Activated B cell treated with CpG ODN at 0.5 μM for 24 hours (primary cell): ENCODE measurements at regions not wholly inside any gene's neighbourhood (a gene's known extent, or its start where the extent isn't known, plus 50 kb on each side); places are given as distances from the start of the nearest gene placed in this dataset.

Experiments
- ATAC-seq: fragments of 200-7000 bp; cut with Tn5 transposase; one replicate; pipeline ENCODE4 v1.10.0; 2021; ENCODE audit warnings: low read depth, mild to moderate bottlenecking, moderate library complexity
- CTCF ChIA-PET: fragments of 350-600 bp; sonication (Branson Sonifier 250); formaldehyde crosslinking; loops from one replicate; lab custom pipeline; 2021; ENCODE audit warnings: antibody characterized with exemption; lab: Charles Lee
- POLR2A ChIA-PET: fragments of 350-600 bp; sonication (Branson Sonifier 250); formaldehyde crosslinking; loops from one replicate; lab custom pipeline; 2021; ENCODE audit warnings: antibody characterized with exemption; lab: Charles Lee
- DNase-seq: peaks from one replicate; pipeline ENCODE4 v3.0.0; 2022
- H3K27ac Mint-ChIP-seq: one replicate; pipeline ENCODE4 v1.8.0; 2020; ENCODE audit warnings: mixed read lengths
- H3K27me3 Mint-ChIP-seq: one replicate; pipeline ENCODE4 v1.8.0; 2021; ENCODE audit warnings: mixed read lengths
- H3K36me3 Mint-ChIP-seq: one replicate; pipeline ENCODE4 v1.8.0; 2021; ENCODE audit warnings: low read depth, mixed read lengths
- H3K4me1 Mint-ChIP-seq: one replicate; pipeline ENCODE4 v1.8.0; 2021; ENCODE audit warnings: mixed read lengths
- H3K4me3 Mint-ChIP-seq: one replicate; pipeline ENCODE4 v1.8.0; 2020; ENCODE audit warnings: mild to moderate bottlenecking, mixed read lengths
- H3K9me3 Mint-ChIP-seq: one replicate; pipeline ENCODE4 v1.8.0; 2020; ENCODE audit warnings: mixed read lengths
- CTCF ChIP-seq: fragments of 200-600 bp; IDR thresholded peaks from one replicate; pipeline ENCODE4 v1.8.0; 2022; ENCODE audit warnings: antibody characterized with exemption, mild to moderate bottlenecking
- intact Hi-C: fragments of 100-400 bp; cut with micrococcal nuclease; formaldehyde crosslinking; loops from one replicate; pipeline ENCODE4 v1.15.1; 2024

GRCh38 chr11:69402251-69402887 lies 79.1 kb upstream of the LINC01488 start:
- H3K27me3 Mint-ChIP-seq = peaks cover 2% of the 10 kb centered on the region
- no peak for DNase-seq
- ChIA-PET CTCF (no interaction called here), POLR2A (no interaction called here)
- peaks cover 15% of the 10 kb centered on the region for H3K4me1 Mint-ChIP-seq
- no peaks in the 10 kb centered on the region for H3K36me3 Mint-ChIP-seq
- no peak for ATAC-seq
- no peak overlapping the region for H3K4me3 Mint-ChIP-seq
- H3K27ac Mint-ChIP-seq = no peak overlapping the region
- peaks cover 7% of the 10 kb centered on the region for H3K9me3 Mint-ChIP-seq
- intact Hi-C loops = no loop called here
- TF ChIP-seq CTCF = no peak

GRCh38 chr11:69403556-69404215 lies 77.8 kb upstream of the LINC01488 start:
- Mint-ChIP-seq H3K4me1 (peaks cover 15% of the 10 kb centered on the region), H3K27me3 (peaks cover 6% of the 10 kb centered on the region), H3K27ac (no peak overlapping the region), H3K4me3 (no peak overlapping the region), H3K36me3 (no peaks in the 10 kb centered on the region), H3K9me3 (peaks cover 7% of the 10 kb centered on the region)
- no peak for TF ChIP-seq CTCF
- intact Hi-C loops = no loop called here
- ChIA-PET POLR2A (no interaction called here), CTCF (no interaction called here)
- ATAC-seq = no peak
- no peak for DNase-seq

- CTCF ChIA-PET = no interaction called here
- H3K4me3 Mint-ChIP-seq = no peak overlapping the region
- H3K27ac Mint-ChIP-seq = no peak overlapping the region
- H3K9me3 Mint-ChIP-seq = peaks cover 7% of the 10 kb centered on the region
- no peak for TF ChIP-seq CTCF
- intact Hi-C loops = no loop called here
- POLR2A ChIA-PET = no interaction called here
- peaks cover 16% of the 10 kb centered on the region for H3K27me3 Mint-ChIP-seq
- no peaks in the 10 kb centered on the region for H3K36me3 Mint-ChIP-seq
- ATAC-seq (no peak), DNase-seq (no peak)
- peaks cover 13% of the 10 kb centered on the region for H3K4me1 Mint-ChIP-seq
These were observed 75.4 kb upstream of the LINC01488 start for GRCh38 chr11:69406060-69406459.

GRCh38 chr11:69409812-69410645 lies 71.4 kb upstream of the LINC01488 start:
- Mint-ChIP-seq H3K4me3 (no peak overlapping the region), H3K27me3 (peaks cover 21% of the 10 kb centered on the region), H3K4me1 (no peaks in the 10 kb centered on the region), H3K9me3 (peaks cover 6% of the 10 kb centered on the region), H3K36me3 (no peaks in the 10 kb centered on the region), H3K27ac (no peak overlapping the region)
- DNase-seq (no peak), ATAC-seq (no peak)
- TF ChIP-seq CTCF = no peak
- POLR2A ChIA-PET = no interaction called here
- CTCF ChIA-PET = no interaction called here
- intact Hi-C loops = no loop called here
